ENCODE measurements at regions not wholly inside any gene's neighbourhood (a gene's known extent, or its start where the extent isn't known, plus 50 kb on each side); places are given as distances from the start of the nearest gene placed in this dataset.

- Mint-ChIP-seq H3K9me3 (peaks cover 13% of the 10 kb centered on the region), H3K4me1 (ENCODE audit: low read depth) (no peaks in the 10 kb centered on the region), H3K27me3 (ENCODE audit: insufficient read depth) (no peaks in the 10 kb centered on the region), H3K36me3 (ENCODE audit: low read depth) (no peaks in the 10 kb centered on the region), H3K4me3 (no peak overlapping the region), H3K27ac (no peak overlapping the region)
- no peak for DNase-seq (ENCODE audit: low spot score)
- intact Hi-C loops (cut with micrococcal nuclease) = no loop called here
Observed at GRCh38 chr16:5861241-5861640, 763.6 kb upstream of the EEF2KMT start.

- H3K4me3 Mint-ChIP-seq = no peak overlapping the region
- no peaks in the 10 kb centered on the region for H3K27me3 Mint-ChIP-seq (ENCODE audit: insufficient read depth)
- intact Hi-C loops (cut with micrococcal nuclease) = no loop called here
- H3K4me1 Mint-ChIP-seq (ENCODE audit: low read depth) = no peaks in the 10 kb centered on the region
- no peaks in the 10 kb centered on the region for H3K36me3 Mint-ChIP-seq (ENCODE audit: low read depth)
- H3K27ac Mint-ChIP-seq = no peak overlapping the region
- peaks cover 16% of the 10 kb centered on the region for H3K9me3 Mint-ChIP-seq
- DNase-seq (ENCODE audit: low spot score) = no peak
Observed at GRCh38 chr16:5858180-5858579, 760.6 kb upstream of the EEF2KMT start.

- DNase-seq (ENCODE audit: low spot score) = no peak
- H3K27me3 Mint-ChIP-seq (ENCODE audit: insufficient read depth) = no peaks in the 10 kb centered on the region
- no peaks in the 10 kb centered on the region for H3K36me3 Mint-ChIP-seq (ENCODE audit: low read depth)
- H3K4me3 Mint-ChIP-seq = no peak overlapping the region
- H3K9me3 Mint-ChIP-seq = peaks cover 21% of the 10 kb centered on the region
- no peak overlapping the region for H3K27ac Mint-ChIP-seq
- H3K4me1 Mint-ChIP-seq (ENCODE audit: low read depth) = no peaks in the 10 kb centered on the region
- intact Hi-C loops (cut with micrococcal nuclease) = no loop called here
Observed at GRCh38 chr16:5854027-5854426, 756.4 kb upstream of the EEF2KMT start.

GRCh38 chr16:5852151-5852550 is 754.6 kb upstream of the EEF2KMT start:
- Mint-ChIP-seq H3K4me3 (no peak overlapping the region), H3K27me3 (ENCODE audit: insufficient read depth) (no peaks in the 10 kb centered on the region), H3K36me3 (ENCODE audit: low read depth) (no peaks in the 10 kb centered on the region), H3K27ac (no peak overlapping the region), H3K4me1 (ENCODE audit: low read depth) (no peaks in the 10 kb centered on the region), H3K9me3 (peaks cover 21% of the 10 kb centered on the region)
- no peak for DNase-seq (ENCODE audit: low spot score)
- intact Hi-C loops (cut with micrococcal nuclease) = no loop called here

- no peak for DNase-seq (ENCODE audit: low spot score)
- Mint-ChIP-seq H3K4me3 (no peak overlapping the region), H3K9me3 (peaks cover 21% of the 10 kb centered on the region), H3K27ac (no peak overlapping the region), H3K36me3 (ENCODE audit: low read depth) (no peaks in the 10 kb centered on the region), H3K4me1 (ENCODE audit: low read depth) (no peaks in the 10 kb centered on the region), H3K27me3 (ENCODE audit: insufficient read depth) (no peaks in the 10 kb centered on the region)
- intact Hi-C loops (cut with micrococcal nuclease) = no loop called here
Observed at GRCh38 chr16:5851393-5851982, 753.9 kb upstream of the EEF2KMT start.

GRCh38 chr16:5850632-5851392 is 753.2 kb upstream of the EEF2KMT start:
- Mint-ChIP-seq H3K36me3 (ENCODE audit: low read depth) (no peaks in the 10 kb centered on the region), H3K27me3 (ENCODE audit: insufficient read depth) (no peaks in the 10 kb centered on the region), H3K4me1 (ENCODE audit: low read depth) (no peaks in the 10 kb centered on the region), H3K4me3 (no peak overlapping the region), H3K27ac (no peak overlapping the region), H3K9me3 (peaks cover 21% of the 10 kb centered on the region)
- DNase-seq (ENCODE audit: low spot score) = no peak
- intact Hi-C loops (cut with micrococcal nuclease) = no loop called here

GRCh38 chr16:5845046-5845445 is 747.5 kb upstream of the EEF2KMT start:
- H3K4me1 Mint-ChIP-seq (ENCODE audit: low read depth) = no peaks in the 10 kb centered on the region
- no peaks in the 10 kb centered on the region for H3K27me3 Mint-ChIP-seq (ENCODE audit: insufficient read depth)
- H3K27ac Mint-ChIP-seq = no peak overlapping the region
- no peaks in the 10 kb centered on the region for H3K36me3 Mint-ChIP-seq (ENCODE audit: low read depth)
- no peak overlapping the region for H3K4me3 Mint-ChIP-seq
- peaks cover 17% of the 10 kb centered on the region for H3K9me3 Mint-ChIP-seq
- intact Hi-C loops (cut with micrococcal nuclease) = no loop called here
- no peak for DNase-seq (ENCODE audit: low spot score)

- no peak overlapping the region for H3K27ac Mint-ChIP-seq
- DNase-seq (ENCODE audit: low spot score) = no peak
- H3K36me3 Mint-ChIP-seq (ENCODE audit: low read depth) = no peaks in the 10 kb centered on the region
- H3K4me3 Mint-ChIP-seq = no peak overlapping the region
- no peaks in the 10 kb centered on the region for H3K4me1 Mint-ChIP-seq (ENCODE audit: low read depth)
- H3K9me3 Mint-ChIP-seq = peaks cover 26% of the 10 kb centered on the region
- H3K27me3 Mint-ChIP-seq (ENCODE audit: insufficient read depth) = no peaks in the 10 kb centered on the region
- intact Hi-C loops (cut with micrococcal nuclease) = no loop called here
Observed at GRCh38 chr16:5841974-5842373, 744.4 kb upstream of the EEF2KMT start.

GRCh38 chr16:5838725-5839124 is 741.1 kb upstream of the EEF2KMT start:
- intact Hi-C loops (cut with micrococcal nuclease) = no loop called here
- no peak overlapping the region for H3K4me3 Mint-ChIP-seq
- DNase-seq (ENCODE audit: low spot score) = no peak
- no peaks in the 10 kb centered on the region for H3K27me3 Mint-ChIP-seq (ENCODE audit: insufficient read depth)
- H3K27ac Mint-ChIP-seq = no peak overlapping the region
- no peaks in the 10 kb centered on the region for H3K4me1 Mint-ChIP-seq (ENCODE audit: low read depth)
- H3K9me3 Mint-ChIP-seq = peaks cover 34% of the 10 kb centered on the region
- H3K36me3 Mint-ChIP-seq (ENCODE audit: low read depth) = no peaks in the 10 kb centered on the region

- Mint-ChIP-seq H3K27me3 (ENCODE audit: insufficient read depth) (no peaks in the 10 kb centered on the region), H3K27ac (no peak overlapping the region), H3K4me1 (ENCODE audit: low read depth) (no peaks in the 10 kb centered on the region), H3K9me3 (peaks cover 34% of the 10 kb centered on the region), H3K36me3 (ENCODE audit: low read depth) (no peaks in the 10 kb centered on the region), H3K4me3 (no peak overlapping the region)
- DNase-seq (ENCODE audit: low spot score) = no peak
- intact Hi-C loops (cut with micrococcal nuclease) = no loop called here
Observed at GRCh38 chr16:5838071-5838470, 740.5 kb upstream of the EEF2KMT start.

GRCh38 chr16:5837007-5837670 is 739.5 kb upstream of the EEF2KMT start:
- no peaks in the 10 kb centered on the region for H3K36me3 Mint-ChIP-seq (ENCODE audit: low read depth)
- no peaks in the 10 kb centered on the region for H3K27me3 Mint-ChIP-seq (ENCODE audit: insufficient read depth)
- no peaks in the 10 kb centered on the region for H3K4me1 Mint-ChIP-seq (ENCODE audit: low read depth)
- DNase-seq (ENCODE audit: low spot score) = no peak
- H3K27ac Mint-ChIP-seq = no peak overlapping the region
- peaks cover 34% of the 10 kb centered on the region for H3K9me3 Mint-ChIP-seq
- H3K4me3 Mint-ChIP-seq = no peak overlapping the region
- intact Hi-C loops (cut with micrococcal nuclease) = no loop called here

- Mint-ChIP-seq H3K36me3 (ENCODE audit: low read depth) (no peaks in the 10 kb centered on the region), H3K9me3 (peaks cover 24% of the 10 kb centered on the region), H3K27me3 (ENCODE audit: insufficient read depth) (no peaks in the 10 kb centered on the region), H3K4me1 (ENCODE audit: low read depth) (no peaks in the 10 kb centered on the region), H3K4me3 (no peak overlapping the region), H3K27ac (no peak overlapping the region)
- intact Hi-C loops (cut with micrococcal nuclease) = no loop called here
- DNase-seq (ENCODE audit: low spot score) = no peak
Observed at GRCh38 chr16:5835876-5836275, 738.3 kb upstream of the EEF2KMT start.

- no peak for DNase-seq (ENCODE audit: low spot score)
- H3K27me3 Mint-ChIP-seq (ENCODE audit: insufficient read depth) = no peaks in the 10 kb centered on the region
- no peaks in the 10 kb centered on the region for H3K36me3 Mint-ChIP-seq (ENCODE audit: low read depth)
- no peak overlapping the region for H3K4me3 Mint-ChIP-seq
- no peaks in the 10 kb centered on the region for H3K4me1 Mint-ChIP-seq (ENCODE audit: low read depth)
- intact Hi-C loops (cut with micrococcal nuclease) = no loop called here
- H3K27ac Mint-ChIP-seq = no peak overlapping the region
- H3K9me3 Mint-ChIP-seq = peaks cover 11% of the 10 kb centered on the region
Observed at GRCh38 chr16:5826332-5826731, 728.7 kb upstream of the EEF2KMT start.
